Hepatocyte (in vitro differentiated cells): ENCODE measurements at regions not wholly inside any gene's neighbourhood (a gene's known extent, or its start where the extent isn't known, plus 50 kb on each side); places are given as distances from the start of the nearest gene placed in this dataset.
A peak's percentile ranks its signal among the peaks of the same experiment; 100 is the strongest.

Source experiments
- DNase-seq: peaks from one replicate; pipeline ENCODE4 v3.0.0-alpha.2; 2016; ENCODE audit warnings: low spot score
- H2AFZ ChIP-seq: fragments of 200-600 bp; sonication (generic); 2 replicates; pipeline ENCODE4 v1.6.0; 2016; ENCODE audit warnings: antibody characterized with exemption, mild to moderate bottlenecking
- H3K27ac ChIP-seq: fragments of 200-600 bp; sonication (generic); 2 replicates; pipeline ENCODE4 v1.5.1; 2016; ENCODE audit warnings: mild to moderate bottlenecking
- H3K27me3 ChIP-seq: fragments of 200-600 bp; sonication (generic); 2 replicates; pipeline ENCODE4 v1.6.1; 2016
- H3K36me3 ChIP-seq: fragments of 200-600 bp; sonication (generic); replicated peaks from 2 replicates; pipeline ENCODE4 v1.5.1; 2016; ENCODE audit warnings: low read depth; ENCODE audit not compliant: insufficient read depth
- H3K4me1 ChIP-seq: fragments of 200-600 bp; sonication (generic); 2 replicates; pipeline ENCODE4 v1.5.1; 2016; ENCODE audit warnings: mild to moderate bottlenecking, moderate library complexity; ENCODE audit not compliant: insufficient read depth
- H3K4me2 ChIP-seq: fragments of 200-600 bp; sonication (generic); 2 replicates; pipeline ENCODE4 v1.6.0; 2016
- H3K4me3 ChIP-seq: fragments of 200-600 bp; sonication (generic); 2 replicates; pipeline ENCODE4 v1.5.1; 2016; ENCODE audit warnings: mild to moderate bottlenecking
- H3K79me2 ChIP-seq: fragments of 200-600 bp; sonication (generic); 2 replicates; pipeline ENCODE4 v1.6.0; 2017; ENCODE audit warnings: mild to moderate bottlenecking
- H3K9me2 ChIP-seq: fragments of 200-600 bp; sonication (generic); replicated peaks from 2 replicates; pipeline ENCODE4 v1.6.0; 2017; ENCODE audit warnings: mild to moderate bottlenecking; ENCODE audit not compliant: insufficient read depth
- H3K9me3 ChIP-seq: fragments of 200-600 bp; sonication (generic); 2 replicates; pipeline ENCODE4 v1.5.1; 2016; ENCODE audit warnings: low read depth, mild to moderate bottlenecking
- H4K20me1 ChIP-seq: fragments of 200-600 bp; sonication (generic); 2 replicates; pipeline ENCODE4 v1.6.0; 2016; ENCODE audit warnings: mild to moderate bottlenecking; ENCODE audit not compliant: insufficient read depth, poor library complexity, severe bottlenecking
- CTCF ChIP-seq: fragments of 200-600 bp; sonication (generic); IDR thresholded peaks from 2 replicates; pipeline ENCODE4 v1.5.1; 2016; ENCODE audit warnings: antibody characterized with exemption, mild to moderate bottlenecking; ENCODE audit not compliant: poor library complexity
- EZH2 ChIP-seq: fragments of 200-600 bp; sonication (generic); IDR thresholded peaks from 2 replicates; pipeline ENCODE4 v1.6.1; 2016; ENCODE audit warnings: antibody characterized with exemption, mild to moderate bottlenecking, borderline replicate concordance
- EZH2phosphoT487 ChIP-seq: fragments of 200-600 bp; sonication (generic); IDR thresholded peaks from one replicate; pipeline ENCODE4 v1.6.1; 2018; ENCODE audit warnings: antibody characterized with exemption, mild to moderate bottlenecking, low read depth, moderate library complexity; ENCODE audit not compliant: unreplicated experiment, severe bottlenecking
- WGBS: methylation state at CpG from one replicate; pipeline ENCODE4 v1.1.6; 2016; ENCODE audit warnings: low lambda C conversion rate; ENCODE audit errors: missing lambda C conversion rate; 5-methylcytosine and 5-hydroxymethylcytosine counted together

DNA sequence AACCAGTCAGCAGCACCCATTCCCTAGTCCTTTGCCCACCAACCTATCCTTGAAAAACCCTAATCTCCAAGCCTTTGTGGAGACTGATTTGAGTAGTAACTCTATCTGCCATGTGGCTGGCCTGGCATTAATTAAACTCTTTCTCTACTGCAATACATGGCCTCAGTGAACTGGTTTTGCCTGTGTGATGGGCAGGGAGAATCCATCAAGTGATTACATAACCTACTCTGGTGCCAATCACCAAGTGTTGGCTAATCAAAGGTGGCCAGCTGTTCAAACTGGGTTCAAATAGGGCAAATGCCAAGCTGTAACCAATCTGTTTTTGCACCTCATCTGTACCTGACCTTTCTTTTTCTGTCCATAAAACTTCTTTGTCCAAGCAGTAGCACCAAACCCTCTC, 139.8 kb upstream of the XPO1 start:
- Histone ChIP-seq H2AFZ (no peak overlapping the region), H3K9me2 (no peaks in the 10 kb centered on the region), H3K79me2 (no peaks in the 10 kb centered on the region), H3K27me3 (no peaks in the 10 kb centered on the region), H4K20me1 (no peaks in the 10 kb centered on the region), H3K27ac (no peak overlapping the region), H3K4me3 (no peak overlapping the region), H3K36me3 (no peaks in the 10 kb centered on the region), H3K4me1 (no peaks in the 10 kb centered on the region), H3K4me2 (no peak overlapping the region), H3K9me3 (no peaks in the 10 kb centered on the region)
- TF ChIP-seq EZH2 (no peak), EZH2phosphoT487 (no peak), CTCF (no peak)
- DNase-seq = no peak

DNA sequence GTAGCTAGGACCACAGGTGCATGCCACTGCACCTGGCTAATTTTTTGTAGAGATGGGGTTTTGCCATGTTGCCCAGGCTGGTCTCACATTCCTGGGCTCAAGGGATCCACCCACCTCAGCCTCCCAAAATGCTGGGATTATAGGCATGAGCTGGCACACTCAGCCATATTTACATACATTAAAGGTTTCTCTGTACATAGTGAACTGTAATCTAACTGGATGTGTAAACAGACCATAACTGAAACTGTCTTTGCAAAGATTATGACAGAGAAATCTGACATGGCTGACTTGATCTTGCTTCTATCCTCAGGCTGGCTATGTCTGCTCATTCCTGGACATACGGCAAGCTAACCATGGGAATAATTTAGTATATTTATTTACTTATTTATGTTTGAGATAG, 139.2 kb upstream of the XPO1 start:
- no peaks in the 10 kb centered on the region for H3K9me2 ChIP-seq
- no peaks in the 10 kb centered on the region for H3K9me3 ChIP-seq
- no peak overlapping the region for H2AFZ ChIP-seq
- no peaks in the 10 kb centered on the region for H3K4me1 ChIP-seq
- no peak overlapping the region for H3K27ac ChIP-seq
- WGBS = 95% methylated on average over 1 of the region's 1 CpG
- no peaks in the 10 kb centered on the region for H3K36me3 ChIP-seq
- H4K20me1 ChIP-seq = no peaks in the 10 kb centered on the region
- no peaks in the 10 kb centered on the region for H3K27me3 ChIP-seq
- no peak overlapping the region for H3K4me2 ChIP-seq
- H3K4me3 ChIP-seq = no peak overlapping the region
- DNase-seq = no peak
- no peak for TF ChIP-seq CTCF
- no peak for TF ChIP-seq EZH2
- TF ChIP-seq EZH2phosphoT487 = no peak
- H3K79me2 ChIP-seq = no peaks in the 10 kb centered on the region

DNA sequence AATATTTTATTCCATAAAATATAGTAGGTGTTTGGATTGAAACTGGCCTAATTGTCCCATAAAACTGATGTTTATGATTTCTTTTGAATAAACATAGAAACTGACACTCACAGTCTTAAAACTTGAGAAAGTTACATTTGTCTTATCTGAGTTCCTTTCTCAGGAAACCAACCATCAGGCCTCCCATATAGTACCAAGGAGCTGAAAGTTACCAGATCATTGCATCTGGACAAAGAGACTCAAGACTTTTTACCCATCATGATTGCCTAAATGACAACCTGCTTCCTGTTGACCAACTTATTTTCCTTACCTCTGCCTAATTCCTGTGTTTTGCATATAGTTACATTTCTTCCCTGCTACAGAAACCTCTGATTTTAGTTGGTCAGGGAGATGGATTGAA, 137.0 kb upstream of the XPO1 start:
- Histone ChIP-seq H3K27ac (no peak overlapping the region), H2AFZ (no peak overlapping the region), H3K9me2 (no peaks in the 10 kb centered on the region), H4K20me1 (no peaks in the 10 kb centered on the region), H3K36me3 (no peaks in the 10 kb centered on the region), H3K9me3 (no peaks in the 10 kb centered on the region), H3K79me2 (no peaks in the 10 kb centered on the region), H3K4me2 (no peak overlapping the region), H3K27me3 (no peaks in the 10 kb centered on the region), H3K4me1 (peaks cover 9% of the 10 kb centered on the region), H3K4me3 (no peak overlapping the region)
- no peak for TF ChIP-seq EZH2
- no peak for TF ChIP-seq CTCF
- no peak for TF ChIP-seq EZH2phosphoT487
- DNase-seq = no peak

DNA sequence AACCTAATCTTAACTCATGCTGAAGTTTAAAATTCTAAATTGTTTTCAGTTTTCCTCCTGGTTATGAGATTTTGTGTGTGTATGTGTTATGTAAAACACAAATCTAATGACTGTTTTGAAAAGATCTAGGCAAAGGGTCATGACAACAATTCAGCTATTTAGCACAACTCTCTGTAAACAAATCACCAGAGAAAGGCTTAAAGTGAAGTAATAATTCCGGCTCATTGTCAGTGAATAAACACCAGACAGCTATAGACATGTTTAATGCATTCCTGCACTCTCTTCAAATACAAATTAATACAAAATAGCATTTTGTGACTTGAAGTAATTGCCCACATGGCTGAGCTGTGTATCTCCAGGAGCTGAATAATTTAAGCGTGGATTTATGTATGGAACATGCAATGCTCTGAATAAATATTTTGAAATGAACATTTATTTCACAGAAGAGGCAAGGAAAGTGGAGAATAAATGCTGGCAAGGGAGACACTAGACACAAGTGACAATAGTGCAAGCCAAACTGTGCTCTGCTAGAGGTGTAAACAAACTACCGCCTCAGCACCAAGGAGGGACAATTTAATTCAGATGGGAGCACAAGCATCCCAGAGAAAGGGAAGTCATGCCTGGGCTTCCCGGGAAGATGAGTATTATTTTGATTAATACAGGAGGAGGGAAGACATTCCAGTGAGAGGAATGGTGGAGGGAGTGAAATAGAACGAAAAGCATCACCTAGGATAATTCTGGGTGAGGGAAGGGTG, 133.6 kb upstream of the XPO1 start:
- Histone ChIP-seq H3K9me3 (no peaks in the 10 kb centered on the region), H2AFZ (peak overlapping the region; percentile 57), H3K36me3 (no peaks in the 10 kb centered on the region), H3K9me2 (no peaks in the 10 kb centered on the region), H4K20me1 (no peaks in the 10 kb centered on the region), H3K79me2 (no peaks in the 10 kb centered on the region), H3K27me3 (no peaks in the 10 kb centered on the region), H3K4me1 (peaks cover 9% of the 10 kb centered on the region), H3K4me3 (no peak overlapping the region), H3K4me2 (peak overlapping the region; percentile 72), H3K27ac (peak overlapping the region; percentile 91)
- 62% methylated on average over 5 of the region's 5 CpGs for WGBS
- no peak for DNase-seq
- TF ChIP-seq CTCF (no peak), EZH2 (no peak), EZH2phosphoT487 (no peak)
